Hematopoietic multipotent progenitor cell treated with erythropoietin and hydrocortisone succinate and interleukin-3 and kit ligand, for 6 days (in vitro differentiated cells): ENCODE measurements at regions not wholly inside any gene's neighbourhood (a gene's known extent, or its start where the extent isn't known, plus 50 kb on each side); places are given as distances from the start of the nearest gene placed in this dataset.

ENCODE experiments used
- DNase-seq: peaks from one replicate; pipeline ENCODE4 v3.0.0-alpha.2; 2015

GRCh38 chr11:122165607-122166371 is 49.8 kb upstream of the BLID start:
- no peak for DNase-seq
